Mesendoderm (in vitro differentiated cells): ENCODE measurements at regions not wholly inside any gene's neighbourhood (a gene's known extent, or its start where the extent isn't known, plus 50 kb on each side); places are given as distances from the start of the nearest gene placed in this dataset.

Source experiments
- DNase-seq: peaks from one replicate; pipeline ENCODE4 v3.0.0; 2013
- H2AK5ac ChIP-seq: 2 replicates; pipeline ENCODE4 v1.6.1; 2013; ENCODE audit warnings: low read length, inconsistent platforms
- H2BK120ac ChIP-seq: 2 replicates; pipeline ENCODE4 v1.6.1; 2013; ENCODE audit warnings: low read depth, mild to moderate bottlenecking, low read length, moderate library complexity, mixed read lengths
- H2BK15ac ChIP-seq: replicated peaks from 2 replicates; pipeline ENCODE4 v1.6.1; 2013; ENCODE audit warnings: low read depth, mild to moderate bottlenecking, moderate library complexity
- H2BK5ac ChIP-seq: 2 replicates; pipeline ENCODE4 v1.6.1; 2013; ENCODE audit warnings: low read length, inconsistent platforms
- H3K18ac ChIP-seq: 2 replicates; pipeline ENCODE4 v1.6.1; 2013; ENCODE audit warnings: mild to moderate bottlenecking, low read length, mixed read lengths
- H3K23ac ChIP-seq: one replicate; pipeline ENCODE4 v1.6.1; 2013; ENCODE audit warnings: low read length
- H3K27ac ChIP-seq: 2 replicates; pipeline ENCODE4 v1.5.1; 2013; ENCODE audit warnings: low read depth, mild to moderate bottlenecking, inconsistent platforms, low read length, moderate library complexity
- H3K27me3 ChIP-seq: 2 replicates; pipeline ENCODE4 v1.6.1; 2013; ENCODE audit warnings: low read length, control low read depth, mild to moderate bottlenecking, inconsistent platforms; ENCODE audit not compliant: insufficient read depth, poor library complexity
- H3K36me3 ChIP-seq: 2 replicates; pipeline ENCODE4 v1.6.1; 2013; ENCODE audit warnings: low read length, inconsistent platforms; ENCODE audit not compliant: control insufficient read depth, insufficient read depth
- H3K4ac ChIP-seq: one replicate; pipeline ENCODE4 v1.6.1; 2013; ENCODE audit warnings: low read depth, mild to moderate bottlenecking, low read length, moderate library complexity
- H3K4me1 ChIP-seq: 2 replicates; pipeline ENCODE4 v1.6.1; 2013; ENCODE audit warnings: low read depth, low read length, inconsistent platforms; ENCODE audit not compliant: control insufficient read depth
- H3K4me2 ChIP-seq: 2 replicates; pipeline ENCODE4 v1.6.1; 2013; ENCODE audit warnings: low read length
- H3K4me3 ChIP-seq: 2 replicates; pipeline ENCODE4 v1.5.1; 2013; ENCODE audit warnings: mild to moderate bottlenecking, low read length
- H3K56ac ChIP-seq: one replicate; pipeline ENCODE4 v1.6.1; 2013; ENCODE audit warnings: low read length
- H3K79me1 ChIP-seq: 2 replicates; pipeline ENCODE4 v1.6.1; 2013; ENCODE audit warnings: low read length, inconsistent platforms
- H3K79me2 ChIP-seq: 2 replicates; pipeline ENCODE4 v1.6.1; 2013; ENCODE audit warnings: mild to moderate bottlenecking, low read length; ENCODE audit not compliant: control insufficient read depth, insufficient read depth
- H3K9ac ChIP-seq: 2 replicates; pipeline ENCODE4 v1.6.1; 2013; ENCODE audit warnings: low read length, inconsistent platforms
- H4K5ac ChIP-seq: one replicate; pipeline ENCODE4 v1.6.1; 2013; ENCODE audit warnings: low read length
- H4K8ac ChIP-seq: one replicate; pipeline ENCODE4 v1.6.1; 2013; ENCODE audit warnings: low read depth, mild to moderate bottlenecking, control low read depth, low read length, moderate library complexity
- WGBS: extraction: QIAGEN DNeasy Blood & Tissue Kit; methylation state at CpG from one replicate; pipeline ENCODE4 v1.1.7; 2013; ENCODE audit warnings: low lambda C conversion rate, missing lambda C conversion rate; ENCODE audit not compliant: insufficient coverage; ENCODE audit errors: extremely low coverage; 5-methylcytosine and 5-hydroxymethylcytosine counted together

GRCh38 chr12:67154901-67155300 is 114.3 kb upstream of the CAND1 start:
- H4K8ac ChIP-seq = no peak overlapping the region
- H3K9ac ChIP-seq = no peak overlapping the region
- H3K27ac ChIP-seq = no peak overlapping the region
- no peaks in the 10 kb centered on the region for H3K79me1 ChIP-seq
- no peak overlapping the region for H2AK5ac ChIP-seq
- H2BK120ac ChIP-seq = no peak overlapping the region
- H3K4ac ChIP-seq = no peak overlapping the region
- H3K56ac ChIP-seq = no peak overlapping the region
- H3K36me3 ChIP-seq = no peaks in the 10 kb centered on the region
- no peak overlapping the region for H3K18ac ChIP-seq
- H3K79me2 ChIP-seq = no peaks in the 10 kb centered on the region
- no peak overlapping the region for H2BK5ac ChIP-seq
- WGBS = no CpG with 5 or more reads among the region's 3 CpGs
- no peak for DNase-seq
- no peak overlapping the region for H4K5ac ChIP-seq
- H3K4me1 ChIP-seq = no peaks in the 10 kb centered on the region
- no peak overlapping the region for H2BK15ac ChIP-seq
- H3K4me3 ChIP-seq = no peak overlapping the region
- H3K27me3 ChIP-seq = no peaks in the 10 kb centered on the region
- no peak overlapping the region for H3K4me2 ChIP-seq
- no peak overlapping the region for H3K23ac ChIP-seq

- Histone ChIP-seq H4K8ac (no peak overlapping the region), H3K27me3 (no peaks in the 10 kb centered on the region), H3K18ac (no peak overlapping the region), H4K5ac (no peak overlapping the region), H3K23ac (no peak overlapping the region), H3K79me1 (no peaks in the 10 kb centered on the region), H3K4ac (no peak overlapping the region), H2BK15ac (no peak overlapping the region), H3K4me3 (no peak overlapping the region), H3K36me3 (no peaks in the 10 kb centered on the region), H2AK5ac (no peak overlapping the region), H3K56ac (no peak overlapping the region), H2BK120ac (no peak overlapping the region), H3K27ac (no peak overlapping the region), H3K9ac (no peak overlapping the region), H3K79me2 (no peaks in the 10 kb centered on the region), H3K4me2 (no peak overlapping the region), H2BK5ac (no peak overlapping the region), H3K4me1 (no peaks in the 10 kb centered on the region)
- no CpG with 5 or more reads among the region's 4 CpGs for WGBS
- DNase-seq = no peak
Observed at GRCh38 chr12:67155863-67156262, 113.3 kb upstream of the CAND1 start.

- no peak overlapping the region for H4K5ac ChIP-seq
- DNase-seq = peak; percentile 54
- H3K27me3 ChIP-seq = no peaks in the 10 kb centered on the region
Observed at GRCh38 chr12:67161322-67161918, 107.7 kb upstream of the CAND1 start.

GRCh38 chr12:67173258-67173657 is 95.9 kb upstream of the CAND1 start:
- no peak overlapping the region for H2BK5ac ChIP-seq
- H3K4me1 ChIP-seq = no peaks in the 10 kb centered on the region
- no peak overlapping the region for H2AK5ac ChIP-seq
- no peaks in the 10 kb centered on the region for H3K79me2 ChIP-seq
- H3K23ac ChIP-seq = no peak overlapping the region
- no peak overlapping the region for H2BK15ac ChIP-seq
- H4K5ac ChIP-seq = no peak overlapping the region
- no CpG with 5 or more reads among the region's 2 CpGs for WGBS
- H3K36me3 ChIP-seq = no peaks in the 10 kb centered on the region
- no peak overlapping the region for H3K4ac ChIP-seq
- no peak overlapping the region for H3K9ac ChIP-seq
- H3K18ac ChIP-seq = no peak overlapping the region
- H3K56ac ChIP-seq = no peak overlapping the region
- no peaks in the 10 kb centered on the region for H3K27me3 ChIP-seq
- no peak overlapping the region for H3K4me3 ChIP-seq
- H2BK120ac ChIP-seq = no peak overlapping the region
- no peak overlapping the region for H4K8ac ChIP-seq
- H3K79me1 ChIP-seq = no peaks in the 10 kb centered on the region
- H3K27ac ChIP-seq = no peak overlapping the region
- no peak overlapping the region for H3K4me2 ChIP-seq
- DNase-seq = no peak

More at GRCh38 chr12:67161322-67161918, 107.7 kb upstream of the CAND1 start:
- Histone ChIP-seq H3K4me1 (no peaks in the 10 kb centered on the region), H3K36me3 (no peaks in the 10 kb centered on the region), H3K4ac (no peak overlapping the region), H2AK5ac (no peak overlapping the region), H3K18ac (no peak overlapping the region), H3K4me2 (no peak overlapping the region), H3K23ac (no peak overlapping the region), H3K9ac (no peak overlapping the region), H2BK15ac (no peak overlapping the region), H4K8ac (no peak overlapping the region), H3K79me2 (no peaks in the 10 kb centered on the region), H3K79me1 (no peaks in the 10 kb centered on the region), H3K27ac (no peak overlapping the region), H2BK5ac (no peak overlapping the region), H2BK120ac (no peak overlapping the region), H3K4me3 (no peak overlapping the region), H3K56ac (no peak overlapping the region)
- WGBS = no CpG with 5 or more reads among the region's 6 CpGs

- no peak for DNase-seq
- no peak overlapping the region for H2BK5ac ChIP-seq
- no peak overlapping the region for H3K18ac ChIP-seq
- H4K8ac ChIP-seq = no peak overlapping the region
- H3K23ac ChIP-seq = no peak overlapping the region
- H3K9ac ChIP-seq = no peak overlapping the region
- no peak overlapping the region for H4K5ac ChIP-seq
- no peak overlapping the region for H2BK120ac ChIP-seq
- no peaks in the 10 kb centered on the region for H3K79me1 ChIP-seq
- H3K79me2 ChIP-seq = no peaks in the 10 kb centered on the region
- no peak overlapping the region for H2AK5ac ChIP-seq
- no peak overlapping the region for H3K4me3 ChIP-seq
- no peaks in the 10 kb centered on the region for H3K36me3 ChIP-seq
- H3K4me2 ChIP-seq = no peak overlapping the region
- no peak overlapping the region for H3K27ac ChIP-seq
- H3K4ac ChIP-seq = no peak overlapping the region
- H3K56ac ChIP-seq = no peak overlapping the region
- no peaks in the 10 kb centered on the region for H3K4me1 ChIP-seq
- H2BK15ac ChIP-seq = no peak overlapping the region
- 100% methylated on average over 1 of the region's 2 CpGs for WGBS
- H3K27me3 ChIP-seq = no peaks in the 10 kb centered on the region
Observed at GRCh38 chr12:67182551-67182950, 86.6 kb upstream of the CAND1 start.

- no peak overlapping the region for H3K23ac ChIP-seq
- no peak overlapping the region for H3K27ac ChIP-seq
- no peak overlapping the region for H2AK5ac ChIP-seq
- H3K4me1 ChIP-seq = no peaks in the 10 kb centered on the region
- no peak overlapping the region for H3K18ac ChIP-seq
- H2BK5ac ChIP-seq = no peak overlapping the region
- H4K8ac ChIP-seq = no peak overlapping the region
- H3K4me3 ChIP-seq = no peak overlapping the region
- H2BK15ac ChIP-seq = no peak overlapping the region
- no peaks in the 10 kb centered on the region for H3K79me1 ChIP-seq
- H3K4ac ChIP-seq = no peak overlapping the region
- H3K36me3 ChIP-seq = no peaks in the 10 kb centered on the region
- no peak overlapping the region for H3K9ac ChIP-seq
- DNase-seq = peak; percentile 56
- no peak overlapping the region for H2BK120ac ChIP-seq
- H3K27me3 ChIP-seq = no peaks in the 10 kb centered on the region
- H3K79me2 ChIP-seq = no peaks in the 10 kb centered on the region
- no peak overlapping the region for H3K4me2 ChIP-seq
- H4K5ac ChIP-seq = no peak overlapping the region
- H3K56ac ChIP-seq = no peak overlapping the region
Observed at GRCh38 chr12:67193704-67194103, 75.5 kb upstream of the CAND1 start.
